ENCODE measurements at regions not wholly inside any gene's neighbourhood (a gene's known extent, or its start where the extent isn't known, plus 50 kb on each side); places are given as distances from the start of the nearest gene placed in this dataset.

DNA sequence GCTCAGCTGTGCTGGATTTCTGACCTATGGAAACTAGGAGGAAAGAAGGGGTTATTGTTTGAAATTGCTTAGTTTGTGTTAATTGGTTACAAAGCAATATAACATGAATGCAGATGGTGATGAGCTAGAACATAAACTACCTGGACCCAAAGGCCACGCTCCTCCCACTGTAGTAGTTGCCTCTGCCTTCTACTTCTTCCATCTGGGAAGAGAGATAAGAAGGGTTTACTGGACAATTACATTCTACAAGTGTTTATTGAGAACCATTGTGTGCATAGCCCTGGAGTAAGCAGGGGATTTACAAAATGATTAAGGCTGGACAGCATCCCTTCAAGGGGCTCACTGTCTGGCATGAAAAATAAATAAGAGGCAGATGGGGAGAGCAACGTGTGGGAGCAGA is 355.3 kb upstream of the TRPC7 start:
- intact Hi-C loops (cut with DNase I) = no loop called here
- TF ChIP-seq, protein P1, sequence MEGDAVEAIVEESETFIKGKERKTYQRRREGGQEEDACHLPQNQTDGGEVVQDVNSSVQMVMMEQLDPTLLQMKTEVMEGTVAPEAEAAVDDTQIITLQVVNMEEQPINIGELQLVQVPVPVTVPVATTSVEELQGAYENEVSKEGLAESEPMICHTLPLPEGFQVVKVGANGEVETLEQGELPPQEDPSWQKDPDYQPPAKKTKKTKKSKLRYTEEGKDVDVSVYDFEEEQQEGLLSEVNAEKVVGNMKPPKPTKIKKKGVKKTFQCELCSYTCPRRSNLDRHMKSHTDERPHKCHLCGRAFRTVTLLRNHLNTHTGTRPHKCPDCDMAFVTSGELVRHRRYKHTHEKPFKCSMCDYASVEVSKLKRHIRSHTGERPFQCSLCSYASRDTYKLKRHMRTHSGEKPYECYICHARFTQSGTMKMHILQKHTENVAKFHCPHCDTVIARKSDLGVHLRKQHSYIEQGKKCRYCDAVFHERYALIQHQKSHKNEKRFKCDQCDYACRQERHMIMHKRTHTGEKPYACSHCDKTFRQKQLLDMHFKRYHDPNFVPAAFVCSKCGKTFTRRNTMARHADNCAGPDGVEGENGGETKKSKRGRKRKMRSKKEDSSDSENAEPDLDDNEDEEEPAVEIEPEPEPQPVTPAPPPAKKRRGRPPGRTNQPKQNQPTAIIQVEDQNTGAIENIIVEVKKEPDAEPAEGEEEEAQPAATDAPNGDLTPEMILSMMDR (IDR thresholded peaks at IDR 0.05) = no peak
- no peaks in the 10 kb centered on the region for H3K36me3 ChIP-seq
- DNase-seq (no peak), ATAC-seq (no peak)
- no peak overlapping the region for H3K4me3 ChIP-seq
- no peak overlapping the region for H3K27ac ChIP-seq
- no peaks in the 10 kb centered on the region for H3K27me3 ChIP-seq
- no peaks in the 10 kb centered on the region for H3K4me1 ChIP-seq
- H3K9me3 ChIP-seq = no peaks in the 10 kb centered on the region

DNA sequence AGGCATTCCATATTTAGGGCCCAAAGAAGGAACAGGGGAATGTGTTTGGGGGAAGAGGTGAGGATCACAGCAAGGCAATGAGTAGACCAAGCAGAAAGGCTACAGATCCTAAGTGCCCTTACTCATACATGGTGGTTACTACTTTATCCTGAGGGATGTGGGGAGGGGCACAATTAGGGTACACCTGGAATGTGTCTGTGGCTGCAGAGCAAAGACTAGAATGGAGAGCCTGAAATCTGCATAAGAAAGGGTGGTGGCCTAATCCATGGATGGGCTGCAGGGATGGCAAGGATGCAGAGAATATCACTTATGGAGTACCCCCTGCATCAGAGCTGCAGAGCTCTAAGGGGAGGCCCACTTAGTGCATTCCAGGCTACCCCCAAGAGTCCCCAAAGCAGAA is 352.6 kb upstream of the TRPC7 start:
- DNase-seq (no peak), ATAC-seq (no peak)
- intact Hi-C loops (cut with DNase I) = no loop called here
- H3K27me3 ChIP-seq = no peaks in the 10 kb centered on the region
- no peaks in the 10 kb centered on the region for H3K4me1 ChIP-seq
- no peaks in the 10 kb centered on the region for H3K9me3 ChIP-seq
- H3K4me3 ChIP-seq = no peak overlapping the region
- H3K27ac ChIP-seq = no peak overlapping the region
- TF ChIP-seq, protein P1 (IDR thresholded peaks at IDR 0.05) = no peak
- H3K36me3 ChIP-seq = no peaks in the 10 kb centered on the region

DNA sequence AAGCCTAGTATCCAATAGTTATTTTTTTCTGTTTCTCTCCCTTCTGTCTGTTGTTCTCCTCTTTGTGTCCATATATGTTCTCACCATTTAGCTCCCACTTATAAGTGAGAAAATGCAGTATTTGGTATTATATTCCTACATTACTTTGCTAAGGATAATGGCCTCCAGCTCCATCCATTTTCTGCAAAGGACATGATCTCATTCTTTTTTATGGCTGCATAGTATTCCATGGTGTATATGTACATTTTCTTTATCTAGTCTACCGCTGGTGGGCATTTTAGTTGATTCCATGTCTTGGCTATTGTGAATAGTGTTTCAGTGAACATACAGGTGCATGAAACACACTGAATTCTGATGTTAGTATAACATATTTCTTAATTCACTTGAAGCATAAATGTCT is 348.9 kb upstream of the TRPC7 start:
- Histone ChIP-seq H3K4me3 (no peak overlapping the region), H3K27ac (no peak overlapping the region), H3K4me1 (no peaks in the 10 kb centered on the region), H3K9me3 (no peaks in the 10 kb centered on the region), H3K27me3 (no peaks in the 10 kb centered on the region), H3K36me3 (no peaks in the 10 kb centered on the region)
- ATAC-seq = no peak
- TF ChIP-seq, protein P1 (IDR thresholded peaks at IDR 0.05) = no peak
- no peak for DNase-seq
- intact Hi-C loops (cut with DNase I) = no loop called here

DNA sequence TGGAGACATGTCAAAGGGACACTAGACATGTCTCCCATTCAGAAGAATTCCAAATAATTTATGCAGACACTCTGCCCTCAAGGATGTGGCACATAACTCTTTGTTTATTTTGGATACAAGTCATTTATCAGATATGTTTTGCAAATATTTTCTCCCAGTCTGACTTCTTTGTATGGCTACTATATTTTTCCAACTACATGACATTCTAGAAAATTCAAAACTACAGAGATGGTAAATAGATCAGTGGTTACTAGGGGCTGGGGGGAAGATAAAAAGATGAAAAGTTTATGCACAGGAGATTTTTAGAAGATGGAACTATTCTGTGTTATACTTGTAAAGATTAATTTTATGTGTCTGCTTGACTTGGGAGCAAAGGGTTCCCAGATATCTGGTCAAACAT is 347.3 kb upstream of the TRPC7 start:
- ATAC-seq (no peak), DNase-seq (no peak)
- H3K36me3 ChIP-seq = no peaks in the 10 kb centered on the region
- no peaks in the 10 kb centered on the region for H3K4me1 ChIP-seq
- H3K27me3 ChIP-seq = no peaks in the 10 kb centered on the region
- H3K27ac ChIP-seq = no peak overlapping the region
- H3K9me3 ChIP-seq = no peaks in the 10 kb centered on the region
- H3K4me3 ChIP-seq = no peak overlapping the region
- intact Hi-C loops (cut with DNase I) = no loop called here
- TF ChIP-seq, protein P1 (IDR thresholded peaks at IDR 0.05) = no peak

DNA sequence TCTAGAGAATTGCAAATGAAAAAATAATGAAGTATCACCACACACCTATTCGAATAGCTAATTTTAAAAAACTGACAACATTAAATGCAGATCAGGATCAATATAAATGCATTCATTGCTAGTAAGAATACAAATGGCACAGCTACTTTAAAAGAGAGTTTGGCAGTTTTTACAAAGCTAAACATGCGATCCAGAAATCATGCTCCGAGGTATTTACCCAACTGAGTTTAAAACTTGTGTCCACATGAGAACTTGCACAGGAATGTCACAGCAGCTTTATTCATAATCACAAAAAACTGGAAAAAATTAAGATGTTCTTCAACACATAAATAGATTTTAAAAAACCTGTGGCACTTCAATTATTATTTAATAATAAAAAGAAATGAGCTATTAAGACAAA is 345.5 kb upstream of the TRPC7 start:
- TF ChIP-seq, protein P1 (IDR thresholded peaks at IDR 0.05) = no peak
- DNase-seq (no peak), ATAC-seq (no peak)
- H3K4me1 ChIP-seq = no peaks in the 10 kb centered on the region
- H3K36me3 ChIP-seq = no peaks in the 10 kb centered on the region
- H3K27ac ChIP-seq = no peak overlapping the region
- H3K27me3 ChIP-seq = no peaks in the 10 kb centered on the region
- no peak overlapping the region for H3K4me3 ChIP-seq
- H3K9me3 ChIP-seq = no peaks in the 10 kb centered on the region
- intact Hi-C loops (cut with DNase I) = no loop called here

DNA sequence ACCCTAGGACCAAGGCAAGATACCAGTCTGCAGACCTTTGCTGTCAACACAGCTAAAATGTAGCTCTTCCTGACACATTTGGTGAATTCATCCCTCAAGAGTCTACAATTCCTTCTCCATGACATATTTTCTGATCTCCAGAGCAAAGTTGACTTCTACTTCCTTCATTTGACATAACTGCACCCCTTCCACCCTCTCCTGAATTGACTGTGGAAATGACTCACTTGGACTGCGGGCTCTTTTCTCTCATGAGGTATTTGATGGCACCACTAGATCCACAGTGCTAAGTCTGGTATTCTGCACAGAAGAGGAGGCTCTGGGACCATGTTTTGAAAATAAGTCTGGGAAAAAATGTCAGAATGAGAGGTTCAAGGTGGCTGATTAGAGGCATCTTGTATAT is 338.4 kb upstream of the TRPC7 start:
- ATAC-seq = no peak

More for the DNA sequence above, 338.4 kb upstream of the TRPC7 start:
- TF ChIP-seq, protein P1 (IDR thresholded peaks at IDR 0.05) = no peak
- intact Hi-C loops (cut with DNase I) = no loop called here
- no peaks in the 10 kb centered on the region for H3K36me3 ChIP-seq
- H3K4me3 ChIP-seq = no peak overlapping the region
- no peak for DNase-seq
- H3K27me3 ChIP-seq = no peaks in the 10 kb centered on the region
- no peaks in the 10 kb centered on the region for H3K4me1 ChIP-seq
- no peak overlapping the region for H3K27ac ChIP-seq
- no peaks in the 10 kb centered on the region for H3K9me3 ChIP-seq
